HG03469 (cell line): ENCODE measurements at regions not wholly inside any gene's neighbourhood (a gene's known extent, or its start where the extent isn't known, plus 50 kb on each side); places are given as distances from the start of the nearest gene placed in this dataset.
"Not testable (repeated sequence)": the region's sequence is repeated elsewhere in the genome, so short reads cannot be mapped to it uniquely, and the experiment has no call there.

ENCODE experiments used
- ATAC-seq: cut with Tn5 transposase; IDR thresholded peaks from one replicate; pipeline ENCODE4 v1.9.1; 2021; ENCODE audit warnings: mild to moderate bottlenecking, moderate library complexity, moderate number of reproducible peaks; ENCODE audit not compliant: unreplicated experiment

- no peak for ATAC-seq
Measured at GRCh38 chr18:30469091-30469490, 573.5 kb downstream of the DSC3 start.

GRCh38 chr18:30465096-30465495 lies 577.4 kb downstream of the DSC3 start:
- ATAC-seq: no peak

- no peak for ATAC-seq
Measured at GRCh38 chr18:30457156-30457555, 585.4 kb downstream of the DSC3 start.

GRCh38 chr18:30455741-30456140 lies 586.8 kb downstream of the DSC3 start:
- ATAC-seq: no peak

- ATAC-seq: no peak
Measured at GRCh38 chr18:30454920-30455319, 587.6 kb downstream of the DSC3 start.

- no peak for ATAC-seq
Measured at GRCh38 chr18:30451981-30452380, 590.6 kb downstream of the DSC3 start.

GRCh38 chr18:30450927-30451326 lies 591.6 kb downstream of the DSC3 start:
- ATAC-seq: no peak

- no peak for ATAC-seq
Measured at GRCh38 chr18:30446605-30447004, 595.9 kb downstream of the DSC3 start.

- no peak for ATAC-seq
Measured at GRCh38 chr18:30444544-30444943, 598.0 kb downstream of the DSC3 start.

GRCh38 chr18:30440351-30440750 lies 602.2 kb downstream of the DSC3 start:
- ATAC-seq: no peak

GRCh38 chr18:30439174-30439573 lies 603.4 kb downstream of the DSC3 start:
- ATAC-seq: no peak

- no peak for ATAC-seq
Measured at GRCh38 chr18:30432349-30432748, 610.2 kb downstream of the DSC3 start.

- not testable (repeated sequence) for ATAC-seq
Measured at GRCh38 chr18:30419399-30419798, 623.1 kb downstream of the DSC3 start.

- no peak for ATAC-seq
Measured at GRCh38 chr18:30415903-30416302, 626.6 kb downstream of the DSC3 start.

GRCh38 chr18:30409120-30409519 lies 633.4 kb downstream of the DSC3 start:
- no peak for ATAC-seq

GRCh38 chr18:30406728-30407127 lies 635.8 kb downstream of the DSC3 start:
- no peak for ATAC-seq

- no peak for ATAC-seq
Measured at GRCh38 chr18:30405038-30405437, 637.5 kb downstream of the DSC3 start.

GRCh38 chr18:30404422-30404821 lies 638.1 kb downstream of the DSC3 start:
- no peak for ATAC-seq

- no peak for ATAC-seq
Measured at GRCh38 chr18:30403278-30403677, 639.3 kb downstream of the DSC3 start.

GRCh38 chr18:30387401-30387800 lies 655.1 kb downstream of the DSC3 start:
- no peak for ATAC-seq

- ATAC-seq: no peak
Measured at GRCh38 chr18:30386624-30387023, 655.9 kb downstream of the DSC3 start.

- no peak for ATAC-seq
Measured at GRCh38 chr18:30385684-30386083, 656.9 kb downstream of the DSC3 start.

GRCh38 chr18:30381826-30382225 lies 660.7 kb downstream of the DSC3 start:
- no peak for ATAC-seq

GRCh38 chr18:30378097-30378496 lies 664.4 kb downstream of the DSC3 start:
- ATAC-seq: no peak
